ENCODE measurements at regions not wholly inside any gene's neighbourhood (a gene's known extent, or its start where the extent isn't known, plus 50 kb on each side); places are given as distances from the start of the nearest gene placed in this dataset.

DNA sequence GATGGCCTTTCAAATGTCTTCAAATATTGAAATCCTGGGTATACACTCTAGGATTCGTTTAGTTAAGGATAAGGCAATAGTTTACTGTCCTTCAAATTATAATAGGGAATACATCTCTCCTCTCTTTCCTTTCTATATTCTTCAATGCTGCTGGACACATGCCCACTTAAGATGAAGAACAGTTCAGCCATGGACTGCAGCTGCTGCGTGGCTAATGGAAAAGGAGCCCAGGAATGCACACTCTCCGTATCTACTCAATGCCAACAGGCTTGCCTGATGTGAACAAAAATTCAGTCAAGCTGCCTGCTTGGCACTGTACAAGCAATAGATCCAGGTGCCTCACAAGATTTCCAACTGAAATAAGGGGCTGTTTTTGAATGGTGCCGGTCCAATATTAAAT, 321.2 kb upstream of the LYPLAL1 start:
- TF ChIP-seq, protein P1, sequence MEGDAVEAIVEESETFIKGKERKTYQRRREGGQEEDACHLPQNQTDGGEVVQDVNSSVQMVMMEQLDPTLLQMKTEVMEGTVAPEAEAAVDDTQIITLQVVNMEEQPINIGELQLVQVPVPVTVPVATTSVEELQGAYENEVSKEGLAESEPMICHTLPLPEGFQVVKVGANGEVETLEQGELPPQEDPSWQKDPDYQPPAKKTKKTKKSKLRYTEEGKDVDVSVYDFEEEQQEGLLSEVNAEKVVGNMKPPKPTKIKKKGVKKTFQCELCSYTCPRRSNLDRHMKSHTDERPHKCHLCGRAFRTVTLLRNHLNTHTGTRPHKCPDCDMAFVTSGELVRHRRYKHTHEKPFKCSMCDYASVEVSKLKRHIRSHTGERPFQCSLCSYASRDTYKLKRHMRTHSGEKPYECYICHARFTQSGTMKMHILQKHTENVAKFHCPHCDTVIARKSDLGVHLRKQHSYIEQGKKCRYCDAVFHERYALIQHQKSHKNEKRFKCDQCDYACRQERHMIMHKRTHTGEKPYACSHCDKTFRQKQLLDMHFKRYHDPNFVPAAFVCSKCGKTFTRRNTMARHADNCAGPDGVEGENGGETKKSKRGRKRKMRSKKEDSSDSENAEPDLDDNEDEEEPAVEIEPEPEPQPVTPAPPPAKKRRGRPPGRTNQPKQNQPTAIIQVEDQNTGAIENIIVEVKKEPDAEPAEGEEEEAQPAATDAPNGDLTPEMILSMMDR (conservative IDR thresholded peaks at IDR 0.05; ENCODE audit: low read depth, low read length), result no peak
- TF ChIP-seq EZH2 (IDR thresholded peaks at IDR 0.05; ENCODE audit: low read length, unreplicated experiment), result no peak
